ENCODE measurements at regions not wholly inside any gene's neighbourhood (a gene's known extent, or its start where the extent isn't known, plus 50 kb on each side); places are given as distances from the start of the nearest gene placed in this dataset.

- DNase-seq: no peak
These were observed 147.1 kb upstream of the SESN3 start for GRCh38 chr11:95378111-95378510.

- DNase-seq: peak; percentile 18
These were observed 144.9 kb upstream of the SESN3 start for GRCh38 chr11:95375886-95376285.

- no peak for DNase-seq
These were observed 144.4 kb upstream of the SESN3 start for GRCh38 chr11:95375451-95375850.

- DNase-seq: no peak
These were observed 143.1 kb upstream of the SESN3 start for GRCh38 chr11:95374105-95374504.

GRCh38 chr11:95373241-95373640, 142.2 kb upstream of the SESN3 start:
- DNase-seq: no peak

GRCh38 chr11:95372097-95372656, 141.2 kb upstream of the SESN3 start:
- no peak for DNase-seq

- DNase-seq: no peak
These were observed 140.2 kb upstream of the SESN3 start for GRCh38 chr11:95371153-95371552.

- DNase-seq: no peak
These were observed 136.7 kb upstream of the SESN3 start for GRCh38 chr11:95367726-95368125.

GRCh38 chr11:95365348-95365747, 134.3 kb upstream of the SESN3 start:
- DNase-seq: no peak

GRCh38 chr11:95364324-95365295, 133.6 kb upstream of the SESN3 start:
- peak; percentile 46 for DNase-seq

GRCh38 chr11:95363708-95364107, 132.7 kb upstream of the SESN3 start:
- DNase-seq: peak; percentile 69

- no peak for DNase-seq
These were observed 132.2 kb upstream of the SESN3 start for GRCh38 chr11:95363164-95363563.

GRCh38 chr11:95361180-95361579, 130.2 kb upstream of the SESN3 start:
- no peak for DNase-seq

- DNase-seq: no peak
These were observed 129.5 kb upstream of the SESN3 start for GRCh38 chr11:95360377-95361075.

- no peak for DNase-seq
These were observed 128.8 kb upstream of the SESN3 start for GRCh38 chr11:95359756-95360155.

- DNase-seq: peak; percentile 78
These were observed 128.3 kb upstream of the SESN3 start for GRCh38 chr11:95359341-95359663.

- peak; percentile 94 for DNase-seq
These were observed 127.7 kb upstream of the SESN3 start for GRCh38 chr11:95358511-95359340.

GRCh38 chr11:95354304-95354703, 123.3 kb upstream of the SESN3 start:
- DNase-seq: no peak

- no peak for DNase-seq
These were observed 122.7 kb upstream of the SESN3 start for GRCh38 chr11:95353706-95354105.

GRCh38 chr11:95352733-95353346, 121.8 kb upstream of the SESN3 start:
- no peak for DNase-seq

- no peak for DNase-seq
These were observed 118.4 kb upstream of the SESN3 start for GRCh38 chr11:95349345-95349942.

Measured in tongue (tissue), 1 donor.